ENCODE measurements at regions not wholly inside any gene's neighbourhood (a gene's known extent, or its start where the extent isn't known, plus 50 kb on each side); places are given as distances from the start of the nearest gene placed in this dataset.
A peak's percentile ranks its signal among the peaks of the same experiment; 100 is the strongest.

DNA sequence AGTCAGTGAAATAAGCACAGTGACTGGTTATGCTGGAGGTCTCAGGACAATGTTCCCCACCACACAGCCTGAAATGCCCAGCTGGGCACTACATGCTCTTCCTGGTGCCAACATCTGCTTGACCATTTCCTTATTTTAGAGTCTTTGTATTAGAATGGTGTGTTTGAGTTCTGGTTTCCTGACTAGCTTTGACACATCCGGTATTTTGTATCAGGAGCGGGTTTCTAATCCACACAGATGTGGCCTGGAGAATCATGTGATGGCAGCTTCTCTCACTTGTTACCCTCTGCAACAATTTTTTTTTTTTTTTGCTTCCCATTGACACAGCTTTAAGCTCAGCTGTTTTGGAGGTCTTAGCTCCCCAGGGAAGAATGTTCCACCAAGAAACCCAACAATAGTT lies 164.5 kb upstream of the CST7 start:
- H3K4me3 ChIP-seq (ENCODE audit: low read length in 2 of 2): no peak overlapping the region
- DNase-seq (ENCODE audit: low spot score): no peak
- no peaks in the 10 kb centered on the region for H3K27me3 ChIP-seq (ENCODE audit: control insufficient read depth in 3 of 3, insufficient read depth in 3 of 3, low read depth in 1 of 3, low read length in 3 of 3)
- no peak overlapping the region for H3K4me2 ChIP-seq (ENCODE audit: insufficient read depth, low read length, poor library complexity, severe bottlenecking)
- H3K36me3 ChIP-seq (replicated peaks in 1 of 2; ENCODE audit: control insufficient read depth in 2 of 2, insufficient read depth in 2 of 2, low read length in 2 of 2): no peaks in the 10 kb centered on the region
- H3K4ac ChIP-seq (ENCODE audit: low read length): no peak overlapping the region
- WGBS, 2 donors (ENCODE audit: extremely low coverage in 2 of 2, insufficient read length in 2 of 2, insufficient replicate concordance in 1 of 2): no CpG with 5 or more reads among the region's 2 CpGs
- no peak overlapping the region for H2BK15ac ChIP-seq (ENCODE audit: low read length)
- H3K9me3 ChIP-seq (replicated peaks in 1 of 2; ENCODE audit: control insufficient read depth in 2 of 2, insufficient read depth in 1 of 2, low read depth in 1 of 2, low read length in 2 of 2): no peaks in the 10 kb centered on the region
- no peak overlapping the region for H3K14ac ChIP-seq (ENCODE audit: low read length)
- no peak overlapping the region for H2BK12ac ChIP-seq (ENCODE audit: low read length)
- H2AFZ ChIP-seq (ENCODE audit: low read length): no peak overlapping the region
- H3K27ac ChIP-seq (replicated peaks; ENCODE audit: low read length): no peak overlapping the region
- H3K79me1 ChIP-seq (ENCODE audit: low read depth, low read length): no peaks in the 10 kb centered on the region
- no peak overlapping the region for H4K8ac ChIP-seq (ENCODE audit: low read depth, low read length)
- no peak overlapping the region for H2BK120ac ChIP-seq (ENCODE audit: low read depth, low read length)
- no peak overlapping the region for H2AK5ac ChIP-seq (ENCODE audit: low read depth, low read length)
- H4K91ac ChIP-seq (ENCODE audit: low read depth, low read length, poor library complexity): no peak overlapping the region
- no peak overlapping the region for H3K18ac ChIP-seq (ENCODE audit: low read length)
- no peak overlapping the region for H3K9ac ChIP-seq (ENCODE audit: low read depth, low read length, poor library complexity)
- H3K23ac ChIP-seq (ENCODE audit: low read depth, low read length, poor library complexity): no peak overlapping the region
- no peak overlapping the region for H2BK5ac ChIP-seq (ENCODE audit: low read length)
- H3K4me1 ChIP-seq (ENCODE audit: control insufficient read depth in 2 of 2, insufficient read depth in 1 of 2, low read depth in 1 of 2, low read length in 2 of 2): no peaks in the 10 kb centered on the region

DNA sequence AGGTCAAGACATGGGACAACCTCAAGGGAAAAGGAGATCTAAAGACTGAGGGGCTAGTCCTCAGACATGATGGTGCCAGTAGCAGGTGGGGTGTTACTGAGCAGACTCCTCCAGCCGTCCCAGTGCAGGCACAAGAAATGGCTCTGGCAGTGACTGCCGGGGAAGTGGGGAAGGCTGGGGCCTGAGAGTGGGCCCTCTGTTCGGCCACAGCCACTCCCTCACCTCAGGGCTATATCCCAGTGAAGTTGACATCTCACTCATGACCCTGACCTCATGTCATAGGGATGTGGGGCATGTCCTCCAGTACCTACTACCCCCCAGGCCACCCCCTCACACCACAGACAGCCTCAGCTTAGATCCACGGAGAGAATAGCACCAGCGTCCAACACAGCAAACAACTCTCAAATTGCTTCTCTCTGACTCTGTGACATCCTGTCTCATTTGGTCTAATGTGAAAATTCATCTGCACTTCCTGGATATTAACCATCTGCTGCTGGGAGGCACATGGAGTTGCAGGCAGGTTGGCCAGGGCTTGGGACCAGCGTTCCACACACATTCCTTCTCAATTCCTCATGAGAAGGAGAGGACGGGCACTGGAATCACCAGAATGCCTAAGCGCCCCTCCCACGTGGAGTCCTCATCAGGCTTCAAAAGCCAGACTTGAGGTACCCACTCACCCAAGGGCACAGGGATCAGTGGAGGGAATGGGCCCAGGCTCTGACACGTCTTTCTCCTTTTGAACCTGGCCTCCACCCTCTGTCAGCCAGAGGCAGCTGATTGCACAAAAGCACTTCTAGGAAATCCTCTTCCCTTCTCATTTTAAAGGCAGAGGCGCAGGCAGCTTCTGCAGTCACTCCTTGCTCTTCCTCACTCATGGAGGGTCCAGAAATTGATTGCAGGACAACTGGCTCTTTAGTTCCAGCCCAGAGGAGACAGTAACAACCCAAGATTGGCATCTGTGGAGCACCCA lies 163.6 kb upstream of the CST7 start:
- H2BK120ac ChIP-seq (ENCODE audit: low read depth, low read length): no peak overlapping the region
- no peak overlapping the region for H3K4ac ChIP-seq (ENCODE audit: low read length)
- H3K23ac ChIP-seq (ENCODE audit: low read depth, low read length, poor library complexity): peak overlapping the region; percentile 27
- no peak overlapping the region for H3K9ac ChIP-seq (ENCODE audit: low read depth, low read length, poor library complexity)
- no peaks in the 10 kb centered on the region for H3K27me3 ChIP-seq (ENCODE audit: control insufficient read depth in 3 of 3, insufficient read depth in 3 of 3, low read depth in 1 of 3, low read length in 3 of 3)
- H2AFZ ChIP-seq (ENCODE audit: low read length): no peak overlapping the region
- WGBS, 2 donors (ENCODE audit: extremely low coverage in 2 of 2, insufficient read length in 2 of 2, insufficient replicate concordance in 1 of 2): no CpG with 5 or more reads among the region's 11 CpGs
- H3K79me1 ChIP-seq (ENCODE audit: low read depth, low read length): no peaks in the 10 kb centered on the region
- no peak overlapping the region for H2BK15ac ChIP-seq (ENCODE audit: low read length)
- no peak overlapping the region for H2AK5ac ChIP-seq (ENCODE audit: low read depth, low read length)
- no peak overlapping the region for H4K91ac ChIP-seq (ENCODE audit: low read depth, low read length, poor library complexity)
- no peak overlapping the region for H3K27ac ChIP-seq (replicated peaks; ENCODE audit: low read length)
- peaks cover 0 to 3% of the 10 kb centered on the region in 2 donors for H3K4me1 ChIP-seq (ENCODE audit: control insufficient read depth in 2 of 2, insufficient read depth in 1 of 2, low read depth in 1 of 2, low read length in 2 of 2)
- H3K4me2 ChIP-seq (ENCODE audit: insufficient read depth, low read length, poor library complexity, severe bottlenecking): no peak overlapping the region
- H3K14ac ChIP-seq (ENCODE audit: low read length): no peak overlapping the region
- no peak overlapping the region for H4K8ac ChIP-seq (ENCODE audit: low read depth, low read length)
- no peak overlapping the region for H3K4me3 ChIP-seq (ENCODE audit: low read length in 2 of 2)
- DNase-seq (ENCODE audit: low spot score): no peak
- H3K36me3 ChIP-seq (replicated peaks in 1 of 2; ENCODE audit: control insufficient read depth in 2 of 2, insufficient read depth in 2 of 2, low read length in 2 of 2): no peaks in the 10 kb centered on the region
- no peak overlapping the region for H2BK12ac ChIP-seq (ENCODE audit: low read length)
- no peak overlapping the region for H2BK5ac ChIP-seq (ENCODE audit: low read length)
- H3K9me3 ChIP-seq (replicated peaks in 1 of 2; ENCODE audit: control insufficient read depth in 2 of 2, insufficient read depth in 1 of 2, low read depth in 1 of 2, low read length in 2 of 2): no peaks in the 10 kb centered on the region
- H3K18ac ChIP-seq (ENCODE audit: low read length): no peak overlapping the region

DNA sequence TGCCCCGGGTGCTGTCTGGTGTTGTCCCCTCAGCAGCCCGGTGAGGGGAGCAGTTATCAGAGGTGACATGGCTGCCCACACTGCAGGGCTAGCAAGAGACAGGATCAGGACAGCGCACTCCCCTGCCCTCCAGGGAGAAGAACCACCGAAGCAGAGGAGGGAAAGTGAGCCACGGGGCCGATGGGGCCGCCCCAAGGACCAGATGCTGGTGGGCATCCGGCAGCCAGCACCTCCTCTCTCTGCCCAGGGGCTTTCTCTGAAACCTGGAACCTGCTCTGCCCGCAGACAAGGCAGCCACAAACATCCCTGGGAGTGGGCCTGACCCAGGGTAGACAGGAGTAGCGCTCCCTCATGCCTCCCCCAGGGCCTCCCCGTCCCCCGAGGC lies 163.0 kb upstream of the CST7 start:
- no peak for DNase-seq (ENCODE audit: low spot score)
- H3K4me3 ChIP-seq (ENCODE audit: low read length in 2 of 2): no peak overlapping the region
- H4K8ac ChIP-seq (ENCODE audit: low read depth, low read length): no peak overlapping the region
- H3K4me2 ChIP-seq (ENCODE audit: insufficient read depth, low read length, poor library complexity, severe bottlenecking): no peak overlapping the region
- H3K4ac ChIP-seq (ENCODE audit: low read length): no peak overlapping the region
- no peaks in the 10 kb centered on the region for H3K27me3 ChIP-seq (ENCODE audit: control insufficient read depth in 3 of 3, insufficient read depth in 3 of 3, low read depth in 1 of 3, low read length in 3 of 3)
- H2BK12ac ChIP-seq (ENCODE audit: low read length): no peak overlapping the region
- H3K14ac ChIP-seq (ENCODE audit: low read length): no peak overlapping the region
- no peak overlapping the region for H2BK5ac ChIP-seq (ENCODE audit: low read length)
- H3K18ac ChIP-seq (ENCODE audit: low read length): peak overlapping the region; percentile 19
- no peak overlapping the region for H3K9ac ChIP-seq (ENCODE audit: low read depth, low read length, poor library complexity)
- H3K27ac ChIP-seq (replicated peaks; ENCODE audit: low read length): no peak overlapping the region
- H2BK120ac ChIP-seq (ENCODE audit: low read depth, low read length): no peak overlapping the region
- H2AFZ ChIP-seq (ENCODE audit: low read length): no peak overlapping the region
- H3K23ac ChIP-seq (ENCODE audit: low read depth, low read length, poor library complexity): no peak overlapping the region
- H3K9me3 ChIP-seq (replicated peaks in 1 of 2; ENCODE audit: control insufficient read depth in 2 of 2, insufficient read depth in 1 of 2, low read depth in 1 of 2, low read length in 2 of 2): no peaks in the 10 kb centered on the region
- no peaks in the 10 kb centered on the region for H3K36me3 ChIP-seq (replicated peaks in 1 of 2; ENCODE audit: control insufficient read depth in 2 of 2, insufficient read depth in 2 of 2, low read length in 2 of 2)
- H3K79me1 ChIP-seq (ENCODE audit: low read depth, low read length): no peaks in the 10 kb centered on the region
- no peak overlapping the region for H4K91ac ChIP-seq (ENCODE audit: low read depth, low read length, poor library complexity)
- no peak overlapping the region for H2BK15ac ChIP-seq (ENCODE audit: low read length)
- WGBS, 2 donors (ENCODE audit: extremely low coverage in 2 of 2, insufficient read length in 2 of 2, insufficient replicate concordance in 1 of 2): no CpG with 5 or more reads among the region's 12 CpGs
- H2AK5ac ChIP-seq (ENCODE audit: low read depth, low read length): no peak overlapping the region
- peaks cover 0 to 3% of the 10 kb centered on the region in 2 donors for H3K4me1 ChIP-seq (ENCODE audit: control insufficient read depth in 2 of 2, insufficient read depth in 1 of 2, low read depth in 1 of 2, low read length in 2 of 2)

DNA sequence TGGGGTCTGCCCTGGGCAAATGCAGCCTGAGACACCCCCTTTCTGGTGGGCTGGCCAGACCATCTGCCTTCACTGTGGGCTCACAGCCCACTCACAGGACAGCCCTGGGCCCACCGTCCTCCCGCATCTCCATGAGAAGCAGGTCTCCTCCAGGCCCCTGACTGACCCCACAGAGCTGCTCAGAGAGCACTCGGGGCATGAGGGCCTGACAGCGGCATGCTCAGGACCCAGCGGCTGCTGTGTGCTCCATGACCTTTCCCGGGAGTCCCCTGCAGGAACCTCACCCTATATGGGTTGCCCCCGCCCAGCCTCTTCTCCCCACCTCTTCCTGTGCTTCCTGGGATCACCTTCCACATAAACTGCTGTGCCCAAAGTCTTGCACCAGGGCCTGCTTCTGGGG lies 162.4 kb upstream of the CST7 start:
- Histone ChIP-seq H3K27me3 (ENCODE audit: control insufficient read depth in 3 of 3, insufficient read depth in 3 of 3, low read depth in 1 of 3, low read length in 3 of 3) (no peaks in the 10 kb centered on the region), H2BK15ac (ENCODE audit: low read length) (no peak overlapping the region), H3K4me1 (ENCODE audit: control insufficient read depth in 2 of 2, insufficient read depth in 1 of 2, low read depth in 1 of 2, low read length in 2 of 2) (peaks cover 0 to 3% of the 10 kb centered on the region in 2 donors), H2BK12ac (ENCODE audit: low read length) (no peak overlapping the region), H3K14ac (ENCODE audit: low read length) (no peak overlapping the region), H3K4me3 (ENCODE audit: low read length in 2 of 2) (no peak overlapping the region), H3K9me3 (replicated peaks in 1 of 2; ENCODE audit: control insufficient read depth in 2 of 2, insufficient read depth in 1 of 2, low read depth in 1 of 2, low read length in 2 of 2) (no peaks in the 10 kb centered on the region), H3K9ac (ENCODE audit: low read depth, low read length, poor library complexity) (no peak overlapping the region), H3K23ac (ENCODE audit: low read depth, low read length, poor library complexity) (no peak overlapping the region), H2BK5ac (ENCODE audit: low read length) (no peak overlapping the region), H2BK120ac (ENCODE audit: low read depth, low read length) (no peak overlapping the region), H3K27ac (replicated peaks; ENCODE audit: low read length) (no peak overlapping the region), H3K36me3 (replicated peaks in 1 of 2; ENCODE audit: control insufficient read depth in 2 of 2, insufficient read depth in 2 of 2, low read length in 2 of 2) (no peaks in the 10 kb centered on the region), H2AK5ac (ENCODE audit: low read depth, low read length) (peak overlapping the region; percentile 13), H2AFZ (ENCODE audit: low read length) (no peak overlapping the region), H3K79me1 (ENCODE audit: low read depth, low read length) (no peaks in the 10 kb centered on the region), H4K91ac (ENCODE audit: low read depth, low read length, poor library complexity) (no peak overlapping the region), H4K8ac (ENCODE audit: low read depth, low read length) (no peak overlapping the region), H3K18ac (ENCODE audit: low read length) (peak overlapping the region; percentile 36), H3K4ac (ENCODE audit: low read length) (no peak overlapping the region), H3K4me2 (ENCODE audit: insufficient read depth, low read length, poor library complexity, severe bottlenecking) (no peak overlapping the region)
- DNase-seq (ENCODE audit: low spot score): no peak
- WGBS, 2 donors (ENCODE audit: extremely low coverage in 2 of 2, insufficient read length in 2 of 2, insufficient replicate concordance in 1 of 2): no CpG with 5 or more reads among the region's 7 CpGs
